Activated CD4-positive, alpha-beta T cell treated with anti-CD3 and anti-CD28 coated beads for 36 hours (primary cell): ENCODE measurements at regions not wholly inside any gene's neighbourhood (a gene's known extent, or its start where the extent isn't known, plus 50 kb on each side); places are given as distances from the start of the nearest gene placed in this dataset.
"Not testable (repeated sequence)": the region's sequence is repeated elsewhere in the genome, so short reads cannot be mapped to it uniquely, and the experiment has no call there.

Source experiments
- ATAC-seq: fragments of 200-7000 bp; cut with Tn5 transposase; one replicate; pipeline ENCODE4 v1.10.0; 2021; ENCODE audit warnings: mild to moderate bottlenecking, moderate library complexity
- CTCF ChIA-PET: fragments of 350-600 bp; sonication (Branson Sonifier 250); formaldehyde crosslinking; loops from one replicate; lab custom pipeline; 2021; ENCODE audit warnings: antibody characterized with exemption; lab: Charles Lee
- POLR2A ChIA-PET: fragments of 350-600 bp; sonication (Branson Sonifier 250); formaldehyde crosslinking; loops from one replicate; lab custom pipeline; 2021; ENCODE audit warnings: antibody characterized with exemption, inconsistent platforms; lab: Charles Lee
- DNase-seq: peaks from one replicate; pipeline ENCODE4 v3.0.0-alpha.2; 2020
- H3K27ac Mint-ChIP-seq: one replicate; pipeline ENCODE4 v1.8.0; 2021; ENCODE audit warnings: mixed read lengths
- H3K27me3 Mint-ChIP-seq: one replicate; pipeline ENCODE4 v1.8.0; 2021; ENCODE audit warnings: mixed read lengths
- H3K36me3 Mint-ChIP-seq: one replicate; pipeline ENCODE4 v1.8.0; 2021; ENCODE audit warnings: low read depth, mixed read lengths
- H3K4me1 Mint-ChIP-seq: one replicate; pipeline ENCODE4 v1.8.0; 2021; ENCODE audit warnings: mixed read lengths
- H3K4me3 Mint-ChIP-seq: one replicate; pipeline ENCODE4 v1.8.0; 2021; ENCODE audit warnings: mild to moderate bottlenecking, moderate library complexity, mixed read lengths
- H3K9me3 Mint-ChIP-seq: one replicate; pipeline ENCODE4 v1.8.0; 2021; ENCODE audit warnings: low read depth, mixed read lengths
- intact Hi-C, 2 experiments: fragments of 100-400 bp; cut with DNase I in 1 of 2; cut with micrococcal nuclease in 1 of 2; formaldehyde crosslinking; loops; one replicate each; pipeline versions ENCODE4 v1.14.2 to v1.15.1; 2022 to 2024; cut with DNase I, micrococcal nuclease

- intact Hi-C loops, result no loop called here
- no peak for ATAC-seq
Measured at GRCh38 chr7:34569975-34570699, 87.9 kb upstream of the NPSR1 start.

GRCh38 chr7:34575006-34575405 lies 83.0 kb upstream of the NPSR1 start:
- DNase-seq (no peak), ATAC-seq (no peak)
- H3K4me3 Mint-ChIP-seq, result no peak overlapping the region
- H3K4me1 Mint-ChIP-seq, result no peaks in the 10 kb centered on the region
- H3K36me3 Mint-ChIP-seq, result no peaks in the 10 kb centered on the region
- intact Hi-C loops, result no loop called here
- H3K27ac Mint-ChIP-seq, result no peak overlapping the region
- CTCF ChIA-PET, result no interaction called here
- POLR2A ChIA-PET, result no interaction called here
- no peaks in the 10 kb centered on the region for H3K27me3 Mint-ChIP-seq
- peaks cover 4% of the 10 kb centered on the region for H3K9me3 Mint-ChIP-seq

More at GRCh38 chr7:34569975-34570699, 87.9 kb upstream of the NPSR1 start:
- Mint-ChIP-seq H3K9me3 (no peaks in the 10 kb centered on the region), H3K27me3 (no peaks in the 10 kb centered on the region), H3K4me3 (no peak overlapping the region), H3K36me3 (no peaks in the 10 kb centered on the region), H3K27ac (no peak overlapping the region), H3K4me1 (no peaks in the 10 kb centered on the region)
- DNase-seq, result no peak
- POLR2A ChIA-PET, result no interaction called here
- CTCF ChIA-PET, result no interaction called here

GRCh38 chr7:34577934-34578333 lies 80.1 kb upstream of the NPSR1 start:
- H3K36me3 Mint-ChIP-seq, CTCF ChIA-PET, intact Hi-C loops: not testable (repeated sequence)

GRCh38 chr7:34581698-34582097 lies 76.3 kb upstream of the NPSR1 start:
- H3K4me1 Mint-ChIP-seq, H3K36me3 Mint-ChIP-seq, DNase-seq, H3K4me3 Mint-ChIP-seq, ATAC-seq, H3K27ac Mint-ChIP-seq, intact Hi-C loops, POLR2A ChIA-PET, H3K27me3 Mint-ChIP-seq, CTCF ChIA-PET, H3K9me3 Mint-ChIP-seq: not testable (repeated sequence)

More at GRCh38 chr7:34577934-34578333, 80.1 kb upstream of the NPSR1 start:
- POLR2A ChIA-PET, ATAC-seq, H3K4me1 Mint-ChIP-seq, H3K4me3 Mint-ChIP-seq, DNase-seq, H3K27ac Mint-ChIP-seq, H3K27me3 Mint-ChIP-seq, H3K9me3 Mint-ChIP-seq: not testable (repeated sequence)

- H3K36me3 Mint-ChIP-seq, result no peaks in the 10 kb centered on the region
- no peak overlapping the region for H3K4me3 Mint-ChIP-seq
- ChIA-PET POLR2A (no interaction called here), CTCF (interaction anchor here (0.6 kb wide), 1 partner anchor 17 kb away, joined by 3 read pairs; no protein-coding TSS in a partner anchor)
- H3K9me3 Mint-ChIP-seq, result peaks cover 6% of the 10 kb centered on the region
- no peaks in the 10 kb centered on the region for H3K4me1 Mint-ChIP-seq
- no peak overlapping the region for H3K27ac Mint-ChIP-seq
- intact Hi-C loops, result no loop called here
- ATAC-seq (no peak), DNase-seq (no peak)
- no peaks in the 10 kb centered on the region for H3K27me3 Mint-ChIP-seq
Measured at GRCh38 chr7:34584526-34584925, 73.5 kb upstream of the NPSR1 start.

- no peak overlapping the region for H3K27ac Mint-ChIP-seq
- ATAC-seq (no peak), DNase-seq (peak; percentile 7)
- no peak overlapping the region for H3K4me3 Mint-ChIP-seq
- ChIA-PET POLR2A (no interaction called here), CTCF (interaction anchor here (1.0 kb wide), 1 partner anchor 276 kb away, joined by 3 read pairs; no protein-coding TSS in a partner anchor)
- no peaks in the 10 kb centered on the region for H3K4me1 Mint-ChIP-seq
- H3K36me3 Mint-ChIP-seq, result no peaks in the 10 kb centered on the region
- intact Hi-C loops, result loop anchor here in 1 of 2 experiments (1.0 to 10.0 kb wide), 2 partner anchors 276 to 502 kb away; no protein-coding TSS in a partner anchor
- no peaks in the 10 kb centered on the region for H3K27me3 Mint-ChIP-seq
- no peaks in the 10 kb centered on the region for H3K9me3 Mint-ChIP-seq
Measured at GRCh38 chr7:34596887-34597286, 61.1 kb upstream of the NPSR1 start.

GRCh38 chr7:34603711-34604444 lies 54.1 kb upstream of the NPSR1 start:
- CTCF ChIA-PET, result no interaction called here
- H3K27ac Mint-ChIP-seq, result no peak overlapping the region

More at GRCh38 chr7:34603711-34604444, 54.1 kb upstream of the NPSR1 start:
- DNase-seq (no peak), ATAC-seq (no peak)
- Mint-ChIP-seq H3K27me3 (peaks cover 2% of the 10 kb centered on the region), H3K4me1 (no peaks in the 10 kb centered on the region), H3K9me3 (peaks cover 3% of the 10 kb centered on the region), H3K4me3 (no peak overlapping the region), H3K36me3 (no peaks in the 10 kb centered on the region)
- POLR2A ChIA-PET, result no interaction called here
- intact Hi-C loops, result no loop called here
